Prostate gland (tissue), 2 donors: ENCODE measurements at regions not wholly inside any gene's neighbourhood (a gene's known extent, or its start where the extent isn't known, plus 50 kb on each side); places are given as distances from the start of the nearest gene placed in this dataset.

Experiments used
- CTCF ChIP-seq, 4 experiments: fragments of 200-600 bp in 2 of 4; fragments of 450-650 bp in 2 of 4; sonication (generic) in 2 of 4; IDR thresholded peaks; 1 replicate in 3 of 4; 2 replicates in 1 of 4; pipeline ENCODE4 v1.5.1; 2016 to 2019; ENCODE audit warnings: antibody characterized with exemption in 4 of 4, mild to moderate bottlenecking in 2 of 4, moderate library complexity in 2 of 4
- POLR2A ChIP-seq: fragments of 450-650 bp; IDR thresholded peaks from one replicate; pipeline ENCODE4 v1.6.1; 2016; ENCODE audit warnings: antibody characterized with exemption, mild to moderate bottlenecking
- POLR2AphosphoS5 ChIP-seq: sonication (generic); formaldehyde crosslinking; IDR thresholded peaks from one replicate; pipeline ENCODE4 v1.6.1; 2017; ENCODE audit warnings: antibody characterized with exemption

- TF ChIP-seq CTCF (IDR thresholded peaks at IDR 0.05) (no peak), POLR2AphosphoS5 (no peak), POLR2A (no peak)
These were observed 623.3 kb upstream of the CDH4 start for GRCh38 chr20:60628749-60629148.
